ENCODE measurements at regions not wholly inside any gene's neighbourhood (a gene's known extent, or its start where the extent isn't known, plus 50 kb on each side); places are given as distances from the start of the nearest gene placed in this dataset.
"Not testable (repeated sequence)": the region's sequence is repeated elsewhere in the genome, so short reads cannot be mapped to it uniquely, and the experiment has no call there.

DNA sequence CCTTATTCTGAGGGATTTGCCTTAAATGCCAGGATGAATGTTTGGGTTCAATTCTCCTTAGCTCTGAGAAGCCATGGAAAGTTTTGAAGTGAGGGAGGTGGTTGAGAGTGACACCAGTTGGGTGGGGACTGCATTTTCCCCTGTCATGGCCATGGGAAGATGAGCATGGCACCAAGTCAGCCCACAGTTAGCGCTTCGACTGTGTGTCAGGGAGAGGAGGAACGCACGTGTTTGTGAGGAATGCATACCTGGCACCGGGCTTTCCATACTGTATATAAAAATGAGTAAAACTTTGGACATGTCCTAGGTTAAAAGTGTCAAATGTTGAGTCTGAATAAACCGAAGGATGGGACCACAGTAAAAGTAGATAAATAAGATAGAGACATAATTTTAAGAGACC lies 187.5 kb upstream of the KL start:
- TF ChIP-seq ZNF274 (IDR thresholded peaks at IDR 0.05; ENCODE audit: low read depth, low read length) = no peak
- no peak overlapping the region for H3K4me3 ChIP-seq (ENCODE audit: low read length)

DNA sequence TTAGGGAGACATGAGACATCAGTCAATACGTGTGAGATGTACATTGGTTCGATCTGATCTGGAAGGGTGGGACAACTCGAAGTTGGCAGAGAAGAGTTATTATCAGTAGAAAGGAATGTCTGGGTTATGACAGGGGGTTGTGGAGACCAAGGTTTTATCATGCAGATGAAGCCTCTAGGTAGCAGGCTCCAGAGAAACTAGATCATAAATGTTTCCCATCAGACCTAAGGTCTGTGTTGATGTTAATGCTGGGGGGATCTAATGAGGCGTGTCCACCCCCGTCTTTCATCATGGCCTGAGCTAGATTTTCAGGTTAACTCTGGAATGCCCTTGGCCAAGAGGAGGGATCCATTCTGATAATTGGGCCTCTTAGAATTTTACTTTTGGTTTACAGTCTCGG lies 187.0 kb upstream of the KL start:
- no peak overlapping the region for H3K4me3 ChIP-seq (ENCODE audit: low read length)
- TF ChIP-seq ZNF274 (IDR thresholded peaks at IDR 0.05; ENCODE audit: low read depth, low read length) = no peak

DNA sequence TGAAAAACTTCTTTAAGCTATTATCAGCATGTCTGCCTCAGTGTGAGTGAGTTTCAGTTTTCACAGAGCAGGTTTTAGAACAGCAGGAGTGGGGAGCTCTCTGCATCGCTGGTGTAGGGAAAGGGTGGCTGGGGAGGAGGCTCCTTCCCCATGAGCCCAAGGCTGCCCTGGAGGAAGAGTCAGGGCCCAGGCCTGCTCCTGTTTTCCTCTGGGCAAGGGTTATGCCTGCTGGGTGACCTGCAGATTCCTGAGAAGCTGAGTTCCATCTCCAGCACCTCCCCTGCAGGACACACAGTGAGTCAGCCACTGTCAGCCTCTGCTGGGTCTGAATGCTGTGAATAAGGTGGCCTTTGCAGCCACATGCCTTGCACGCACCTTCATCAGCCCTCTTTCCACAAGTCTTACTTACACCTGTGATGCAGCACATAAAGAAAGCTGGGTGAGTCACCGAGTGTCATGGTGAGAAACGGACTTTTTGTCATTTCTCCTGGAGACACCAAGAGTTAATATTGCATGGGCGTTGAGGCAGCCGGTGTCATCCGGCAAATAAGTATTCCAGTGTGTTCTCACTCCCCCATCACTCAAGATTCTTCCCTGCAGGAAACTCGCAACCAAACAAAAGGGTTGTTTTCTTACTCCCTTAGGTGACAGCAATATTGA lies 186.4 kb upstream of the KL start:
- no peak overlapping the region for H3K4me3 ChIP-seq (ENCODE audit: low read length)
- no peak for TF ChIP-seq ZNF274 (IDR thresholded peaks at IDR 0.05; ENCODE audit: low read depth, low read length)

DNA sequence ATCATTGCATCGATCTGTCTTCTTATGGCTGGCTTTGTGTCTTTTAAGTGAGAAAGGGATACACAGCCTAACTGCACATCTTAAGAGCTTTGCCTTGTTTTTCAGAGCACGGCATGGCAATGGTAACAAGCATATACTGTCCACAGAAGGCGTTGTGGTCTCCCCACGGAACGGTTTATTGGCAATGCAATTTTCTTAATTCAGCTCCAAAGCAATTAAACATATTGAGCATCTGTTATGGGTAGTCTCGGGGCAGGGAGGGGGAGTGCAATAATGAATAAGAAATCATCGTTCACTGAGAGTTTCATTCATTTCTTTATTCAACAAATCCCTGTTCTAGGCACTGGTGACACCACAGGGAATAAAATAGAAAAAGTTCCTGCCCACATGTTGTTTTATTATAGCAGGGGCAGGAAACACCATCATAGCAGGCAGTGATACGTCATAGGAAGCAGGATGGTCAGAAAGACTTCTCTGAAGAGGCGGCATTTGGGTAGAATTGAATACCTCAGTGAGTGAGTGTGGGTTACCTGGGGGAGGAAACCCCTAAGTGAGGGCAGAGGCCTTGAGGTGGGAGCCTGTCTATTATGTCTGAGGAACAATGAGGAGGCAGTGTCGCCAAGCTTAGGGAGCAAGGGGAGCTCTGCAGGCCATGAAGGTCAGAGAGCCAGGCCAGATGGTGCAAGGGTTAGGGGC lies 185.7 kb upstream of the KL start:
- no peak overlapping the region for H3K4me3 ChIP-seq (ENCODE audit: low read length)
- TF ChIP-seq ZNF274 (IDR thresholded peaks at IDR 0.05; ENCODE audit: low read depth, low read length) = no peak

DNA sequence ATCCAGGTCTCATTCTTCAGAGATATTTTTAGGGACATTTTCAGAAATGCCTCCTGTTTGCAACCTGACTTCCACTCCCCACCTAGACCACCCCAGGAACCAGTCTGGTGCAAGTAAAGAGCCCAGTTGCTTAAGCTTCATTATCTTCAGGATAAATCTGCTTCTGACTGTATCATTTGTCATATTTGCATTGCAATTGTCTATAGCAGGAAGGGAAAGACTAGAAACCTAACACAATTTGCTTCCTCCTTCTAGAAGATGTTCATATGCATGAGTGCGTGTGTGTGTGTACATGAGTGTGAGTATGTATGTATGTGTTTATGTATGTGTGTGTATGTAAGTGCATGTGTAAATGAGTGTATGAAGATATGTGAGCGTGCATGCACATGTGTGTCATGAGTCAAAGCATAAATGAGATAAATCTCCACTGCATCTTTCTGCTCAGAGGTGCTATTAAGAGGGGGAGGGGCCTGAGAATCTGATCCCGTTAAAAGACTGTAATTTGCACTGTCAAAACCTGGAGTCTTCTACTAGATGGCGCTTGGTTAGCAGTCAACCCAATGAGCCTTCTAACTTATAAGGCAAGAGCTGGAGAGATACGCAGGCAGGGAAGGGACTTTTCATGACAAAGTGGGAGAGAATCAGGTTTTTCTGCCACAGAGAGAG lies 178.8 kb upstream of the KL start:
- no peak overlapping the region for H3K4me3 ChIP-seq (ENCODE audit: low read length)
- no peak for TF ChIP-seq ZNF274 (IDR thresholded peaks at IDR 0.05; ENCODE audit: low read depth, low read length)

DNA sequence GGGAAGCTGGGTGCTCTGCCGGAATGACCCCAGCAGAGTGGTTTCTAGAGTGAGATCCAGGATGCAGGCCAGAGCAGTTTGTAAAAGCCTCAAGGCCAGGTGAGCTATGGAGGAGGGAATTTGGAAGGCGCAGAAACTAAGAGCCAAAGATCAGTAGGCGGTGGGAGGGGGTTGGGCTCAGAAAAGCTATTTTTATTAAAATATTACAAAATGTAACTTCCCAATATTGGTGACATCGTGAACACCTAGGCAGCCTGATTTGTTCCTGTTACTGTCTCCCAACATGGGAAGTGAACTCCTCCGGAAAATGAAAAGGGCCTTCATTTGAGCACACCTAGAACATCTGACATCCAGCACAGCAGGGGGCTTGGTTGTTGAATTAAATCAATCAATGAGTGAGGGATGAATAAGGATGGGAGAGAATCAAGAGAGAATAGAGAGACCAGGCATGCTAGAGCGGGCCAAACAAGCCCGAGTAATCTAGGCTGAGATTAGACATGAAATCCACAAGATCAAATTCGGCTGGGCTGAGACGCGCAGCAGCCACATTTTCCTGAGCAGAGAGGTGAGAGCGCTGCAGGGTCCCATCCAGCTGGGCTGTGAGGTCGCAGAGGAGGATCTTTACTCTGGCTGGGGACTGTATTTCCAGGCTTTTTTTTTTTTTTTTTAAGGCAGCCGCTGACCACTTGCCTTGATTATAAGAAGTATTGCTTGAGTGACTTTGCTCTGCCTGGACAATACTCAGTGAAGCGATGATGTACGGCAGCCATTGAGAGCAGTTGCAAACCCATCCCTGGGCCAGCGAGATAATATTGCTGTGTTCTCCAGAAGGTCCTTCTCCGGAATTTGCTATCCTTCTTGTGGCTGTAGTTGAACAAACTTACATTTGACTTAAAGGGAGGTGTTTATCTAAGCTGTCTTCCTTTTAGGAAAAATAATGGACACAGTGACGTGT lies 178.0 kb upstream of the KL start:
- H3K4me3 ChIP-seq (ENCODE audit: low read length) = peak overlapping the region; percentile 29; the same call in 1 of the 2 replicates
- no peak for TF ChIP-seq ZNF274 (IDR thresholded peaks at IDR 0.05; ENCODE audit: low read depth, low read length)

DNA sequence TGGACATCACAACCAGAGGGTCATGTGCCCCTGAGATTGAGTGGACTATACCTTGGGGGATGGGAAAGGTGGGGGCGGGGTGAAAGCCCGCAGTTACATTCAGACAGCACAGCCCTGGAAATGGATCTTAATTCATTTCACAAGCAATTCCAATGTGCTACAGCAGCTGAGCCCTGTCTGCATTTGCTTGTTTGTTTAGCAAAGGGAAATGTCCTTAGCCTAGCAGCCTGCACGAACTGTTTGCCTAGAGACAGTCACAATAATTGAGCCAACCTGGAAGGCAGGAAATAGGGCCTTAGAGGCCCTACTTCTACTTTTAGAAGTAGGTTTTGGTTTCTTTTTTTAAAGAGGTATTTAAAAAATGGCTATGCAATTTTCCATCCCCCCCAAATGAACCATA lies 177.3 kb upstream of the KL start:
- no peak for TF ChIP-seq ZNF274 (IDR thresholded peaks at IDR 0.05; ENCODE audit: low read depth, low read length)

DNA sequence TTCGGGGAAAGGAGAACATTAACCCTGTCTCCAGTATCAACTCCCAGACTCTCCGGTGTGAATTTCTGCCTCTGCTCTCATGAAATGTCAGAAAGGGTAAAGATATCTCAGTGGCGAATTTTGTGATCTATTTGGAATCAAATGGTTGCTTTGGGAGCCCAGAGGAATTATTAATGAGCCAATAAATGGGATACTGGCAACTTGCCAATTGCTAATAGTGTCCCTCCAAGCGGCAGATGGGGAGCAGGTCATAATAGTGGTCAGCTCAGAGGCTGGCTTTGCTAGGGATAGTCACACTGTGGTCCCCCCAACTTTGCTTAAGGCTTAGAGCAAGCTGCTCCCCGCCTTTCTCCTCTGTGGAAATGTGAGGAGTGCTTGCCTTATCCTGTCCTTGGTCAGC lies 176.1 kb upstream of the KL start:
- no peak for TF ChIP-seq ZNF274 (IDR thresholded peaks at IDR 0.05; ENCODE audit: low read depth, low read length)
- no peak overlapping the region for H3K4me3 ChIP-seq (ENCODE audit: low read length)

More for the DNA sequence above, 177.3 kb upstream of the KL start:
- H3K4me3 ChIP-seq (ENCODE audit: low read length) = peak overlapping the region; percentile 29; the same call in 1 of the 2 replicates

- no peak for TF ChIP-seq ZNF274 (IDR thresholded peaks at IDR 0.05; ENCODE audit: low read depth, low read length)
- H3K4me3 ChIP-seq (ENCODE audit: low read length) = no peak overlapping the region
These were observed 175.1 kb upstream of the KL start for GRCh38 chr13:32840989-32841713.

DNA sequence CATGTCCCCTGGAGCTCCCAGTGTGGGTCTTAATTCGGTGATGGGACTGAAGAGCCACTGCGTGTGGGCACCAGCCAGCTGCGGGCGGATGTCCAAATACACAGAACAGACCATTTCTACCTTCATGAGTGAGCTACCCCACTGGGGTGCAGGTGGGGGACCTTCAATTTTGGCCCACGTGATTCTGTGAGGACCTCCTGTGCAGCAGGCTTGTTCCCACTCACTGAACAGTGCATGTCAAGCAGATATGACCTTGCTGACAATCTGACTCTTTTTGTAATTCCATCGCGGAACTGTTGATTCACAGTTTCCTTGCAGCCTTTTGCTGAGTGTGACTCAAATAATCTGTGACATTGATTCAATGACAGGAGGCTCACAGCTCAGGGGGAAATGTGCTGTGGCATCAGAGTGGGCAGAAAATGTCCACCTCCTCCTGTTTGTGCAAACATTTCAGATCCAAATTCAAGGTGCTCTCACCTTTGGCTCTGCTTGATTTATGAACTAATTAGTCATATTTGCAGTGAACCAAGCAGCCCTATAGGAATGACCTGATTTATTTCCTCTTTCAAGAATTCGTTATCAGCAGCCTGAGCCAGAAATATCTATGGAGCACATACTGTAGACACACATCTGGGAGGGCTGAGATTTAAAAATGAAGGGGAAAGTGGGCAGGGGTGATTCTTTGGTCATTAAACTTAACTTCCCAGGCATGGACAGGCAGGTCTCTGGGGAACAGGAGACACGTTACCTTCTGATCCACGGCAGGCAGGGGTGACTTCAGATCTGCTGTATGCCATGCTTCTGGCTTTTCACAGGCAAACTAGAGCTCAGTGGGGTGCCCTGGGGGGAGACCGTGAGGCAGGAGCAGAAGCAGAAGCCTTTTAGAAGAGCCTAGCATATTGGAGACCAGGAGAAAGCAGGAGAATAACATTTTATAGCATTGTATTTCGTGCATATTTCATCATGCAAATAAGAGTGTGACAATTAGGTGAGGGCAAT lies 170.0 kb upstream of the KL start:
- H3K4me3 ChIP-seq (ENCODE audit: low read length) = no peak overlapping the region

DNA sequence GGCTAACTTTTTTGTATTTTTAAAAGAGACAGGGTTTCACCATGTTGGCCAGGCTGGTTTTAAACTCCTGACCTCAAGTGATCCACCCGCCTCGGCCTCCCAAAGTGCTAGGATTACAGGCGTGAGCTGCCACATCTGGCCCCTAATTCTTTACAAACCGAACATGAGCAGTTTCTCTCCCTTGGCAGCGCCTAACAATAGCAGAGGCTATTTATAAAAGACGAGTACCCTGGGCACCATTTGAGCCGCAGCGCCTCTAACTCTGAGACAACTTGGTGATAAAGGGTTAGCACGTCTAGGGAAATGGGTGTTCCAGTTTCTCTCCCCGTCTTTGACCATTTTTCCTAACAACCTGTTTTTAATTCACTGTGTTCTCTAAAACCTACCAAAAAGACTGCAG lies 168.2 kb upstream of the KL start:
- not testable (repeated sequence) for H3K4me3 ChIP-seq (ENCODE audit: low read length)

More for the DNA sequence above, 170.0 kb upstream of the KL start:
- TF ChIP-seq ZNF274 (IDR thresholded peaks at IDR 0.05; ENCODE audit: low read depth, low read length) = no peak

DNA sequence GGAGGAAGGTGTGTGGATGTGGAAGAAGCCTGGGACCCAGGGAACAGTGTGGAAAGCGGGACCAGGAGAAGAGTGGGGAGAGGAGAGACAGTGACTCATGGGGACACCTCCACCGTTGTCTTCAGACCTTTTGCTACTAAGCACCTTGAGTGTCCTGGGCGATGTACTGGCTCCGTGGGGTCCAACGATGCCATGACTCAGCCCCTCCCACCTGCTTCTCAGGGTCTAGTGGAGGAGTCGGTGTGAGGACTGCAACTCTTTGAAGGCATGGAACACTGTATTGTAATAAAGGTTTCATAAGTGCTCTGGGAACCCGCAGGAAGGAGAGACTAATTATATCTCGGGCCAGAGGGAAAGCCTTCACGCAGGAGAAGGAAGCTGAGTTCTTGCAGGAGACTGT lies 166.9 kb upstream of the KL start:
- no peak overlapping the region for H3K4me3 ChIP-seq (ENCODE audit: low read length)
- no peak for TF ChIP-seq ZNF274 (IDR thresholded peaks at IDR 0.05; ENCODE audit: low read depth, low read length)
